ENCODE measurements at regions not wholly inside any gene's neighbourhood (a gene's known extent, or its start where the extent isn't known, plus 50 kb on each side); places are given as distances from the start of the nearest gene placed in this dataset.

GRCh38 chr4:162522724-162523123 is 358.9 kb upstream of the FSTL5 start:
- TF ChIP-seq EZH2 (IDR thresholded peaks at IDR 0.05; ENCODE audit: insufficient read depth, poor library complexity, severe bottlenecking) = no peak
- no peak for TF ChIP-seq EZH2phosphoT487 (IDR thresholded peaks at IDR 0.05; ENCODE audit: insufficient read depth, low read depth)
